NCI-H2171 treated with DMSO at 0.1 percent for 48 hours (cell line): ENCODE measurements at regions not wholly inside any gene's neighbourhood (a gene's known extent, or its start where the extent isn't known, plus 50 kb on each side); places are given as distances from the start of the nearest gene placed in this dataset.
"Not testable (repeated sequence)": the region's sequence is repeated elsewhere in the genome, so short reads cannot be mapped to it uniquely, and the experiment has no call there.

Source experiments
- DNase-seq: peaks from one replicate; lab custom pipeline; 2025; lab: John Stamatoyannopoulos, UW

GRCh38 chr12:90593596-90594295 lies 361.2 kb downstream of the CCER1 start:
- no peak for DNase-seq

GRCh38 chr12:90589956-90590355 lies 365.0 kb downstream of the CCER1 start:
- no peak for DNase-seq

- no peak for DNase-seq
Measured at GRCh38 chr12:90585640-90586304, 369.2 kb downstream of the CCER1 start.

- DNase-seq, result no peak
Measured at GRCh38 chr12:90576707-90577106, 378.3 kb downstream of the CCER1 start.

GRCh38 chr12:90575995-90576394 lies 379.0 kb downstream of the CCER1 start:
- DNase-seq, result peak; percentile 95

GRCh38 chr12:90574676-90575075 lies 380.3 kb downstream of the CCER1 start:
- no peak for DNase-seq

GRCh38 chr12:90572778-90573177 lies 382.2 kb downstream of the CCER1 start:
- DNase-seq, result no peak

- DNase-seq, result no peak
Measured at GRCh38 chr12:90569685-90570084, 385.3 kb downstream of the CCER1 start.

GRCh38 chr12:90562671-90563070 lies 392.3 kb downstream of the CCER1 start:
- peak; percentile 23 for DNase-seq

- no peak for DNase-seq
Measured at GRCh38 chr12:90548595-90548994, 406.4 kb downstream of the CCER1 start.

- peak; percentile 53 for DNase-seq
Measured at GRCh38 chr12:90546511-90546910, 408.5 kb downstream of the CCER1 start.

GRCh38 chr12:90543841-90544240 lies 411.1 kb downstream of the CCER1 start:
- no peak for DNase-seq

- no peak for DNase-seq
Measured at GRCh38 chr12:90543374-90543773, 411.6 kb downstream of the CCER1 start.

- not testable (repeated sequence) for DNase-seq
Measured at GRCh38 chr12:90542852-90543251, 412.1 kb downstream of the CCER1 start.

GRCh38 chr12:90533828-90534227 lies 421.1 kb downstream of the CCER1 start:
- DNase-seq, result not testable (repeated sequence)

- DNase-seq, result no peak
Measured at GRCh38 chr12:90520002-90520734, 434.8 kb downstream of the CCER1 start.

GRCh38 chr12:90519285-90519684 lies 435.7 kb downstream of the CCER1 start:
- DNase-seq, result no peak

- DNase-seq, result no peak
Measured at GRCh38 chr12:90515199-90516175, 439.5 kb downstream of the CCER1 start.

GRCh38 chr12:90514325-90514724 lies 440.7 kb downstream of the CCER1 start:
- peak; percentile 43 for DNase-seq

- DNase-seq, result no peak
Measured at GRCh38 chr12:90512518-90512917, 442.5 kb downstream of the CCER1 start.

GRCh38 chr12:90510948-90511347 lies 444.0 kb downstream of the CCER1 start:
- no peak for DNase-seq

GRCh38 chr12:90504806-90505205 lies 450.2 kb downstream of the CCER1 start:
- no peak for DNase-seq
